Liver (tissue), 8 donors: ENCODE measurements at regions not wholly inside any gene's neighbourhood (a gene's known extent, or its start where the extent isn't known, plus 50 kb on each side); places are given as distances from the start of the nearest gene placed in this dataset.
"Not testable (repeated sequence)": the region's sequence is repeated elsewhere in the genome, so short reads cannot be mapped to it uniquely, and the experiment has no call there.

Experiments
- DNase-seq: peaks from one replicate; pipeline ENCODE4 v3.0.0-alpha.2; 2017; ENCODE audit warnings: low spot score
- H3K27ac ChIP-seq, 2 donors: one replicate each; pipeline ENCODE4 v1.7.0; 2013; ENCODE audit warnings: inconsistent platforms in 2 of 2, low read length in 2 of 2, control low read depth in 1 of 2, low read depth in 1 of 2, mild to moderate bottlenecking in 1 of 2
- H3K27me3 ChIP-seq, 4 donors: one replicate each; pipeline versions ENCODE4 v1.6.1 to v1.7.0; 2013; ENCODE audit warnings: low read length in 3 of 4, inconsistent platforms in 1 of 4, mild to moderate bottlenecking in 1 of 4, moderate library complexity in 1 of 4; ENCODE audit not compliant: control insufficient read depth in 4 of 4, insufficient read depth in 4 of 4
- H3K36me3 ChIP-seq, 4 donors: one replicate each; pipeline versions ENCODE4 v1.6.1 to v1.7.0; 2013; ENCODE audit warnings: low read length in 3 of 4, mild to moderate bottlenecking in 3 of 4, low read depth in 1 of 4, moderate library complexity in 1 of 4; ENCODE audit not compliant: control insufficient read depth in 4 of 4, insufficient read depth in 3 of 4
- H3K4me1 ChIP-seq, 4 donors: one replicate each; pipeline versions ENCODE4 v1.6.1 to v1.7.0; 2013; ENCODE audit warnings: low read length in 3 of 4, mild to moderate bottlenecking in 3 of 4, moderate library complexity in 1 of 4; ENCODE audit not compliant: control insufficient read depth in 4 of 4, insufficient read depth in 4 of 4
- H3K4me3 ChIP-seq, 3 donors: one replicate each; pipeline versions ENCODE4 v1.6.1 to v1.7.0; 2013; ENCODE audit warnings: low read length in 3 of 3, control low read depth in 1 of 3, low read depth in 1 of 3, mild to moderate bottlenecking in 1 of 3
- H3K9ac ChIP-seq, 2 donors: one replicate each; pipeline ENCODE4 v1.7.0; 2013; ENCODE audit warnings: low read length in 2 of 2, mild to moderate bottlenecking in 2 of 2, moderate library complexity in 2 of 2, control low read depth in 1 of 2, low read depth in 1 of 2
- H3K9me3 ChIP-seq, 4 donors: one replicate each; pipeline versions ENCODE4 v1.6.1 to v1.7.0; 2013; ENCODE audit warnings: low read length in 3 of 4; ENCODE audit not compliant: control insufficient read depth in 4 of 4
- FOXA1 ChIP-seq: IDR thresholded peaks from 2 replicates; pipeline ENCODE4 v1.6.1; 2016; ENCODE audit warnings: antibody characterized with exemption
- FOXA2 ChIP-seq: IDR thresholded peaks from 2 replicates; pipeline ENCODE4 v1.6.1; 2016; ENCODE audit warnings: antibody characterized with exemption
- HNF4A ChIP-seq, 2 donors: conservative IDR thresholded peaks; 2 replicates each; pipeline ENCODE4 v1.6.1; 2016; ENCODE audit warnings: antibody characterized with exemption in 2 of 2, mild to moderate bottlenecking in 2 of 2
- HNF4G ChIP-seq: IDR thresholded peaks from 2 replicates; pipeline ENCODE4 v1.6.1; 2016; ENCODE audit warnings: antibody characterized with exemption
- NR2F2 ChIP-seq: IDR thresholded peaks from 2 replicates; pipeline ENCODE4 v1.6.1; 2016; ENCODE audit warnings: antibody characterized with exemption
- RAD21 ChIP-seq, 2 donors: IDR thresholded peaks; 2 replicates each; pipeline ENCODE4 v1.6.1; 2016; ENCODE audit warnings: antibody characterized with exemption in 2 of 2, mild to moderate bottlenecking in 2 of 2
- RXRA ChIP-seq, 2 donors: IDR thresholded peaks; 2 replicates each; pipeline ENCODE4 v1.6.1; 2017 to 2018; ENCODE audit warnings: antibody characterized with exemption in 2 of 2, mild to moderate bottlenecking in 1 of 2
- SP1 ChIP-seq: IDR thresholded peaks from 2 replicates; pipeline ENCODE4 v1.6.1; 2018; ENCODE audit warnings: antibody characterized with exemption, mild to moderate bottlenecking
- TAF1 ChIP-seq: conservative IDR thresholded peaks from 2 replicates; pipeline ENCODE4 v1.6.1; 2016; ENCODE audit warnings: antibody characterized with exemption, mild to moderate bottlenecking
- YY1 ChIP-seq: IDR thresholded peaks from 2 replicates; pipeline ENCODE4 v1.6.1; 2016; ENCODE audit warnings: antibody characterized with exemption, mild to moderate bottlenecking
- WGBS: extraction: QIAGEN DNeasy Blood & Tissue Kit; methylation state at CpG from one replicate; pipeline ENCODE4 v1.1.7; 2013; 5-methylcytosine and 5-hydroxymethylcytosine counted together
- TF ChIP-seq, protein P1 (sequence below): IDR thresholded peaks from 2 replicates; pipeline ENCODE4 v1.6.1; 2016; ENCODE audit warnings: antibody characterized with exemption
- TF ChIP-seq, protein P2 (sequence below): IDR thresholded peaks from 2 replicates; pipeline ENCODE4 v1.6.1; 2016; ENCODE audit warnings: antibody characterized with exemption
- TF ChIP-seq, protein P3 (sequence below): fragments of 150-350 bp; IDR thresholded peaks from 2 replicates; pipeline ENCODE4 v1.5.1; 2017; ENCODE audit warnings: improper control_type of control experiment, low read depth, low read length; ENCODE audit not compliant: missing input control
- TF ChIP-seq, protein P4 (sequence below): IDR thresholded peaks from 2 replicates; pipeline ENCODE4 v1.6.1; 2016; ENCODE audit warnings: antibody characterized with exemption, mild to moderate bottlenecking
- donor health status: healthy.
- donor health status: healthy.
- donor health status: healthy.
- donor health status: healthy.
- donor health status: healthy.

DNA sequence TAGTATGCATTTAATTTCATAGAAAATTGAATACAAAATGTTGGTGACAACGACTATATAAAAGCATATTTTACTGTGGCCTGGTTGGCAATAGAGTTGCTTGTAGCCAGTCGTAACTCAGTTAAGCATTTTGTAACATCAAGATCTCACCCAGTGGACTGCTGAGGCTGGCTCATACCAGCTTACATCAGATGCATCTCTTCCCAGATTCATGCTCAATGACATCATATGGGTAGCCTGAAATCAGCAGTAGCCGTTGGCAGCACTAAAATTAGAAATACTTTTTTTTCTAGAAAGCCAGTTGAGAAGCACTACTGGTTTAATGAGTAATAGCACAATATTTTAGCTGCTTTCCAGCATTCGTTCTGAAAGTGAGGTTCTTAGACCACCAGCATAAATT lies 341.2 kb downstream of the TECRL start:
- no peak overlapping the region for H3K9ac ChIP-seq
- H3K27me3 ChIP-seq, result peaks cover 0 to under 1% (median 0%) of the 10 kb centered on the region in 4 donors
- TF ChIP-seq FOXA2, result no peak
- WGBS, result 47% methylated on average over 4 of the region's 4 CpGs
- no peak overlapping the region for H3K27ac ChIP-seq
- H3K4me3 ChIP-seq, result no peak overlapping the region
- no peak for DNase-seq
- H3K4me1 ChIP-seq, result peaks cover 0 to 4% (median 0%) of the 10 kb centered on the region in 4 donors
- H3K36me3 ChIP-seq, result no peaks in the 10 kb centered on the region
- H3K9me3 ChIP-seq, result no peaks in the 10 kb centered on the region

DNA sequence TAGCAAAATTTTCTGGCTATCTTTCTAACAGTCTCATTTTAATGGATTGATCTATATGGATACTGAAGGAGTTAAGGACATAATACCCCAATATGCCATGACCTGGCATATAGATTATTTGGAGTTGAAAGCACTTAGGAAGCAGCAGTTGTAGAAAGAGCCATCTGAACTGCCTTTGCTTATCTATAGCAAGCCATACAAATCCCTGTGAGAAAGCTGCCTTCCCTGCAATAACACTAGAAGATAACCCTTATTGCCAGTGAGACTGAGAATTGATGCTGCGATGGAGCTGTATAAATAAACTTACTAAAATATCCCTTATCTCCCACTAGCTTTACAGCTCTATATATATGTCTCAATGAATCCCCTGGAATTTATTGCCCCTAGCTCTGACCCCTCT lies 346.3 kb downstream of the TECRL start:
- DNase-seq, result no peak
- Histone ChIP-seq H3K36me3 (no peaks in the 10 kb centered on the region), H3K27ac (no peak overlapping the region), H3K4me1 (no peaks in the 10 kb centered on the region), H3K27me3 (peaks cover 0 to 2% (median 0%) of the 10 kb centered on the region in 4 donors), H3K9me3 (no peaks in the 10 kb centered on the region), H3K4me3 (no peak overlapping the region), H3K9ac (no peak overlapping the region)
- TF ChIP-seq, protein P1, sequence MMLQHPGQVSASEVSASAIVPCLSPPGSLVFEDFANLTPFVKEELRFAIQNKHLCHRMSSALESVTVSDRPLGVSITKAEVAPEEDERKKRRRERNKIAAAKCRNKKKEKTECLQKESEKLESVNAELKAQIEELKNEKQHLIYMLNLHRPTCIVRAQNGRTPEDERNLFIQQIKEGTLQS, result no peak
- no peak for TF ChIP-seq FOXA1
- TF ChIP-seq HNF4G, result no peak
- TF ChIP-seq TAF1, result no peak
- TF ChIP-seq FOXA2, result no peak
- 66% methylated on average over 1 of the region's 1 CpG for WGBS

DNA sequence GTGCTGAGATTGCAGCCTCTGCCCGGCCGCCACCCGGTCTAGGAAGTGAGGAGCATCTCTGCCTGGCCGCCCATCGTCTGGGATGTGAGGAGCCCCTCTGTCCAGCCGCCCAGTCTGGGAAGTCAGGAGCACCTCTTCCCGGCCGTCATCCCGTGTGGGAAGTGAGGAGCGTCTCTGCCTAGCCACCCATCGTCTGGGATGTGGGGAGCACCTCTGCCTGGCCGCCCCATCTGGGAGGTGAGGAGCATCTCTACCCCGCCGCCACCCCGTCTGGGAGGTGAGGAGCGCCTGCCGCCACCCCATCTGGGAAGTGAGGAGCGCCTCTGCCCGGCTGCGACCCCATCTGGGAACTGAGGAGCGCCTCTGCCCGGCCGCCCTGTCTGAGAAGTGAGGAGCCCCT lies 372.2 kb downstream of the TECRL start:
- H3K4me3 ChIP-seq, H3K9me3 ChIP-seq, DNase-seq, H3K4me1 ChIP-seq, H3K9ac ChIP-seq, H3K36me3 ChIP-seq, H3K27ac ChIP-seq, H3K27me3 ChIP-seq: not testable (repeated sequence)
- 93% methylated on average over 23 of the region's 23 CpGs for WGBS

DNA sequence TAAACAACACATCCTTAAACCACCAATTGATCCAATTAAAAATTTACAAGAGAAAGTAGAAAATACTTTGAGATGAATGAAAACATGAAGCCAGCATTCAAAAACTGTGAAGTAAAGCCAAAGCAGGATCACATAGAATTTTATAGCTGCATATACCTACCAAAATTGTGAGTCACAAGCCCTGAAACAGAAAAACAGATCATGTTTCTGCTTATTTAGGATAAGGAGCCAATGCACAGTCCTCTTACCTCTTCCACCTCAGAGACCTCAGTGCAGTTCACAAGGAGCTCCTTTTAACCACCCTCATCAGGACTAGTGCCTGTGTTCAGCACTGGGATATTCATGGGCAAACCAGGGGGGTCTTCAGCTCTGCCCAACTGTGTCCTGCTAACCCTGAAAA lies 386.7 kb downstream of the TECRL start:
- no peak for TF ChIP-seq RXRA (IDR thresholded peaks at IDR 0.05)
- no peak for TF ChIP-seq HNF4A (conservative IDR thresholded peaks at IDR 0.05)
- TF ChIP-seq FOXA2, result no peak
- TF ChIP-seq NR2F2, result no peak
- no peak for TF ChIP-seq RAD21 (IDR thresholded peaks at IDR 0.05)
- TF ChIP-seq, protein P2, sequence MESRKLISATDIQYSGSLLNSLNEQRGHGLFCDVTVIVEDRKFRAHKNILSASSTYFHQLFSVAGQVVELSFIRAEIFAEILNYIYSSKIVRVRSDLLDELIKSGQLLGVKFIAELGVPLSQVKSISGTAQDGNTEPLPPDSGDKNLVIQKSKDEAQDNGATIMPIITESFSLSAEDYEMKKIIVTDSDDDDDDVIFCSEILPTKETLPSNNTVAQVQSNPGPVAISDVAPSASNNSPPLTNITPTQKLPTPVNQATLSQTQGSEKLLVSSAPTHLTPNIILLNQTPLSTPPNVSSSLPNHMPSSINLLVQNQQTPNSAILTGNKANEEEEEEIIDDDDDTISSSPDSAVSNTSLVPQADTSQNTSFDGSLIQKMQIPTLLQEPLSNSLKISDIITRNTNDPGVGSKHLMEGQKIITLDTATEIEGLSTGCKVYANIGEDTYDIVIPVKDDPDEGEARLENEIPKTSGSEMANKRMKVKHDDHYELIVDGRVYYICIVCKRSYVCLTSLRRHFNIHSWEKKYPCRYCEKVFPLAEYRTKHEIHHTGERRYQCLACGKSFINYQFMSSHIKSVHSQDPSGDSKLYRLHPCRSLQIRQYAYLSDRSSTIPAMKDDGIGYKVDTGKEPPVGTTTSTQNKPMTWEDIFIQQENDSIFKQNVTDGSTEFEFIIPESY, result no peak
- TF ChIP-seq, protein P1, result no peak
- TF ChIP-seq, protein P3, sequence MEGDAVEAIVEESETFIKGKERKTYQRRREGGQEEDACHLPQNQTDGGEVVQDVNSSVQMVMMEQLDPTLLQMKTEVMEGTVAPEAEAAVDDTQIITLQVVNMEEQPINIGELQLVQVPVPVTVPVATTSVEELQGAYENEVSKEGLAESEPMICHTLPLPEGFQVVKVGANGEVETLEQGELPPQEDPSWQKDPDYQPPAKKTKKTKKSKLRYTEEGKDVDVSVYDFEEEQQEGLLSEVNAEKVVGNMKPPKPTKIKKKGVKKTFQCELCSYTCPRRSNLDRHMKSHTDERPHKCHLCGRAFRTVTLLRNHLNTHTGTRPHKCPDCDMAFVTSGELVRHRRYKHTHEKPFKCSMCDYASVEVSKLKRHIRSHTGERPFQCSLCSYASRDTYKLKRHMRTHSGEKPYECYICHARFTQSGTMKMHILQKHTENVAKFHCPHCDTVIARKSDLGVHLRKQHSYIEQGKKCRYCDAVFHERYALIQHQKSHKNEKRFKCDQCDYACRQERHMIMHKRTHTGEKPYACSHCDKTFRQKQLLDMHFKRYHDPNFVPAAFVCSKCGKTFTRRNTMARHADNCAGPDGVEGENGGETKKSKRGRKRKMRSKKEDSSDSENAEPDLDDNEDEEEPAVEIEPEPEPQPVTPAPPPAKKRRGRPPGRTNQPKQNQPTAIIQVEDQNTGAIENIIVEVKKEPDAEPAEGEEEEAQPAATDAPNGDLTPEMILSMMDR, result no peak
- TF ChIP-seq, protein P4, sequence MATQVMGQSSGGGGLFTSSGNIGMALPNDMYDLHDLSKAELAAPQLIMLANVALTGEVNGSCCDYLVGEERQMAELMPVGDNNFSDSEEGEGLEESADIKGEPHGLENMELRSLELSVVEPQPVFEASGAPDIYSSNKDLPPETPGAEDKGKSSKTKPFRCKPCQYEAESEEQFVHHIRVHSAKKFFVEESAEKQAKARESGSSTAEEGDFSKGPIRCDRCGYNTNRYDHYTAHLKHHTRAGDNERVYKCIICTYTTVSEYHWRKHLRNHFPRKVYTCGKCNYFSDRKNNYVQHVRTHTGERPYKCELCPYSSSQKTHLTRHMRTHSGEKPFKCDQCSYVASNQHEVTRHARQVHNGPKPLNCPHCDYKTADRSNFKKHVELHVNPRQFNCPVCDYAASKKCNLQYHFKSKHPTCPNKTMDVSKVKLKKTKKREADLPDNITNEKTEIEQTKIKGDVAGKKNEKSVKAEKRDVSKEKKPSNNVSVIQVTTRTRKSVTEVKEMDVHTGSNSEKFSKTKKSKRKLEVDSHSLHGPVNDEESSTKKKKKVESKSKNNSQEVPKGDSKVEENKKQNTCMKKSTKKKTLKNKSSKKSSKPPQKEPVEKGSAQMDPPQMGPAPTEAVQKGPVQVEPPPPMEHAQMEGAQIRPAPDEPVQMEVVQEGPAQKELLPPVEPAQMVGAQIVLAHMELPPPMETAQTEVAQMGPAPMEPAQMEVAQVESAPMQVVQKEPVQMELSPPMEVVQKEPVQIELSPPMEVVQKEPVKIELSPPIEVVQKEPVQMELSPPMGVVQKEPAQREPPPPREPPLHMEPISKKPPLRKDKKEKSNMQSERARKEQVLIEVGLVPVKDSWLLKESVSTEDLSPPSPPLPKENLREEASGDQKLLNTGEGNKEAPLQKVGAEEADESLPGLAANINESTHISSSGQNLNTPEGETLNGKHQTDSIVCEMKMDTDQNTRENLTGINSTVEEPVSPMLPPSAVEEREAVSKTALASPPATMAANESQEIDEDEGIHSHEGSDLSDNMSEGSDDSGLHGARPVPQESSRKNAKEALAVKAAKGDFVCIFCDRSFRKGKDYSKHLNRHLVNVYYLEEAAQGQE, result no peak
- TF ChIP-seq YY1, result no peak
- no peak for TF ChIP-seq SP1
- no peak for TF ChIP-seq FOXA1
- Histone ChIP-seq H3K36me3 (no peaks in the 10 kb centered on the region), H3K9me3 (peaks cover 0 to 7% (median 1%) of the 10 kb centered on the region in 4 donors), H3K9ac (no peak overlapping the region), H3K4me1 (no peaks in the 10 kb centered on the region), H3K27ac (no peak overlapping the region), H3K4me3 (no peak overlapping the region), H3K27me3 (no peaks in the 10 kb centered on the region)
- no peak for DNase-seq
